ENCODE measurements at regions not wholly inside any gene's neighbourhood (a gene's known extent, or its start where the extent isn't known, plus 50 kb on each side); places are given as distances from the start of the nearest gene placed in this dataset.

DNA sequence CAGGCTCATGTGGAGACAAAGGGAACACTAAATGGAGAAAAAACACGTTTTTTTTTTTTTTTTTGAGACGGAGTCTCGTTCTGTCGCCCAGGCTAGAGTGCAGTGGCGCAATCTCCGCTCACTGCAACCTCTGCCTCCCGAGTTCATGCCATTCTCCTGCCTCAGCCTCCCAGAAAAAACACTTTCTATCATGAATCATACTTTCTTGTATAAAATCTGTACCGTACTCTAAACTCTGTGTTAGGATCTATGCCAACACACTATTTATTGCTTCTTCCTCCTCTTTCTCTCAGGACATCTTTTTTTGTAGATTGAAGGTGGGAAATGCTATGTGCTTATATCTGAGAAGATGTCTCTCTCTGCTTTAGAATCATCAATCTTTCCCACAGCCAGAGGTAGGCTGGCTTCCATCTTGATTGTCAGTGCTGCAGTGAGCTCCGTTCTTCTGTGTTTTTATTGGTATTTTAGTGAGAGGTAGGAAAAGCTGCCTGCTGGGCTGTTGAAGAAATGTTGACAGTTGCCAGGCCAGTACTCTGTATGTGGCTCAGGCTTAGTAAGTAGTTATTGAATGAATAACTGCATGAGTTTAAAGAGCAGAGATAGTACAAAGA is 101.1 kb downstream of the GPR85 start:
- DNase-seq (ENCODE audit: low read depth, low spot score) (no peak), FAIRE-seq (peak; percentile 76)
- H3K27me3 ChIP-seq (ENCODE audit: control insufficient read depth, extremely low read depth, insufficient read depth, low read length), result no peaks in the 10 kb centered on the region
- H3K9me3 ChIP-seq (ENCODE audit: control insufficient read depth, low read depth, low read length), result no peaks in the 10 kb centered on the region
- dilution Hi-C loops (cut with MboI; ENCODE audit: extremely low pct_ligation_motif_present, low sequenced_read_pairs), result no loop called here
- peak overlapping the region; percentile 61 for H3K27ac ChIP-seq (ENCODE audit: control insufficient read depth, insufficient read depth, low read length)
- H3K79me2 ChIP-seq (ENCODE audit: control insufficient read depth, insufficient read depth, low read length), result no peaks in the 10 kb centered on the region
- no peaks in the 10 kb centered on the region for H4K20me1 ChIP-seq (ENCODE audit: control insufficient read depth, extremely low read depth, insufficient read depth, low read length)
- peaks cover 10% of the 10 kb centered on the region for H3K4me1 ChIP-seq (ENCODE audit: control insufficient read depth, extremely low read depth, insufficient read depth, low read length)
- H3K9me1 ChIP-seq (ENCODE audit: control insufficient read depth, extremely low read depth, insufficient read depth, low read length), result no peaks in the 10 kb centered on the region
- H3K36me3 ChIP-seq (ENCODE audit: control insufficient read depth in 2 of 2, extremely low read depth in 1 of 2, insufficient read depth in 2 of 2, low read length in 2 of 2), result no peaks in the 10 kb centered on the region
- no peak for TF ChIP-seq EZH2 (IDR thresholded peaks at IDR 0.05; ENCODE audit: low read length)
- TF ChIP-seq CTCF (optimal IDR thresholded peaks at IDR 0.05 in 1 of 3, IDR thresholded peaks at IDR 0.05 in 1 of 3, conservative IDR thresholded peaks at IDR 0.05 in 1 of 3; ENCODE audit: extremely low read depth in 1 of 3, insufficient read depth in 2 of 3, low read length in 3 of 3), result no peak
- no peak overlapping the region for H3K9ac ChIP-seq (ENCODE audit: control insufficient read depth, extremely low read depth, insufficient read depth, low read length)
- peak overlapping the region; percentile 81 for H2AFZ ChIP-seq (ENCODE audit: control insufficient read depth, low read length)
- H3K4me3 ChIP-seq (ENCODE audit: control insufficient read depth in 2 of 3, extremely low read depth in 1 of 3, insufficient read depth in 2 of 3, low read depth in 1 of 3, low read length in 3 of 3), result peak overlapping the region in 2 of 3 experiments; percentile 2 to 12
- peak overlapping the region; percentile 30 for H3K4me2 ChIP-seq (ENCODE audit: control insufficient read depth, extremely low read depth, insufficient read depth, low read depth, low read length)

GRCh38 chr7:112982441-112983063 is 104.1 kb downstream of the GPR85 start:
- no peak overlapping the region for H3K27ac ChIP-seq (ENCODE audit: control insufficient read depth, insufficient read depth, low read length)
- H3K9ac ChIP-seq (ENCODE audit: control insufficient read depth, extremely low read depth, insufficient read depth, low read length), result no peak overlapping the region
- peaks cover 10% of the 10 kb centered on the region for H3K4me1 ChIP-seq (ENCODE audit: control insufficient read depth, extremely low read depth, insufficient read depth, low read length)
- TF ChIP-seq EZH2 (IDR thresholded peaks at IDR 0.05; ENCODE audit: low read length) (no peak), CTCF (optimal IDR thresholded peaks at IDR 0.05 in 1 of 3, IDR thresholded peaks at IDR 0.05 in 1 of 3, conservative IDR thresholded peaks at IDR 0.05 in 1 of 3; ENCODE audit: extremely low read depth in 1 of 3, insufficient read depth in 2 of 3, low read length in 3 of 3) (no peak)
- H3K9me3 ChIP-seq (ENCODE audit: control insufficient read depth, low read depth, low read length), result no peaks in the 10 kb centered on the region
- dilution Hi-C loops (cut with MboI; ENCODE audit: extremely low pct_ligation_motif_present, low sequenced_read_pairs), result no loop called here
- H4K20me1 ChIP-seq (ENCODE audit: control insufficient read depth, extremely low read depth, insufficient read depth, low read length), result no peaks in the 10 kb centered on the region
- H3K27me3 ChIP-seq (ENCODE audit: control insufficient read depth, extremely low read depth, insufficient read depth, low read length), result no peaks in the 10 kb centered on the region
- no peaks in the 10 kb centered on the region for H3K79me2 ChIP-seq (ENCODE audit: control insufficient read depth, insufficient read depth, low read length)
- no peaks in the 10 kb centered on the region for H3K9me1 ChIP-seq (ENCODE audit: control insufficient read depth, extremely low read depth, insufficient read depth, low read length)
- H2AFZ ChIP-seq (ENCODE audit: control insufficient read depth, low read length), result no peak overlapping the region
- DNase-seq (ENCODE audit: low read depth, low spot score) (no peak), FAIRE-seq (no peak)
- no peak overlapping the region for H3K4me2 ChIP-seq (ENCODE audit: control insufficient read depth, extremely low read depth, insufficient read depth, low read depth, low read length)
- H3K4me3 ChIP-seq (ENCODE audit: control insufficient read depth in 2 of 3, extremely low read depth in 1 of 3, insufficient read depth in 2 of 3, low read depth in 1 of 3, low read length in 3 of 3), result no peak overlapping the region
- H3K36me3 ChIP-seq (ENCODE audit: control insufficient read depth in 2 of 2, extremely low read depth in 1 of 2, insufficient read depth in 2 of 2, low read length in 2 of 2), result no peaks in the 10 kb centered on the region

Measured in keratinocyte (primary cell).